GM21526 (cell line): ENCODE measurements at regions not wholly inside any gene's neighbourhood (a gene's known extent, or its start where the extent isn't known, plus 50 kb on each side); places are given as distances from the start of the nearest gene placed in this dataset.

Source experiments
- ATAC-seq: cut with Tn5 transposase; IDR thresholded peaks from one replicate; pipeline ENCODE4 v1.9.1; 2021; ENCODE audit warnings: moderate library complexity; ENCODE audit not compliant: unreplicated experiment, low FRiP score

DNA sequence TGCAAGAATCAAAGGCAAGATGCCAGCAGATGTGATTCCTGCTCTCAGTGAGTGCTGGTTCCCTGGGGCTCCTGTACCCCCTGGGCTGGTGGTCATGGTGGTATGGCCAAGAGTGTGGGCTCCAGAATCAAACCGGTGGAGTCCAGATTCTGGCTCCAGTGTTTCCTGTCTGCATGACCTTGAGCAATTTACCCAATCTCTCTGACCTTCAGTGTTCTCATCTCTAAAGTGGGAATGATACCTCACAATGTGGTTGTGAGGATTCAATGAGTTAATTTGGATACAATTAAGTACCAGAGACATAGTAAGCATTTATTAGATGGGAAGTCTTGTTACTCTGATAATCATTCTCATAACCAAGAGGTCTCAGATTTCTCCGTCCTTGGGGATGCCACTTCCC is 218.4 kb upstream of the JARID2 start:
- no peak for ATAC-seq

DNA sequence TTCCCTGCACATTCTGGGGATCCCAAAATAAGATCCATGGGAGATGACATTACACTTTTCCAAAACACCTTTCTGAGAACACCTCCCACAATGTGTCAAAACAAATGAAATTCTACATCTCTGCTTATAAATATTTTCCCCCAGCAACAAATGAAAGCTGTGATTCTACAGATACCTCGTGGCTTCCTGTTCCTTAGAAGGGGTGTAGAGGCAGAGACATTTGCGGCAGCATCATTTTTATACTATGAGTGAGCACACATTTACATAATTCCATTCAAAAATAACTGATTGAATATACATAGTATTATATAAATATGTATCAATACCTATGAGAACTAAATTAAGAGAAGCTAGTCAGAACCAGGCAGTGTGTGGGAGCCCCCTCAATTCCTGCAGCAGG is 213.9 kb upstream of the JARID2 start:
- ATAC-seq, result no peak

DNA sequence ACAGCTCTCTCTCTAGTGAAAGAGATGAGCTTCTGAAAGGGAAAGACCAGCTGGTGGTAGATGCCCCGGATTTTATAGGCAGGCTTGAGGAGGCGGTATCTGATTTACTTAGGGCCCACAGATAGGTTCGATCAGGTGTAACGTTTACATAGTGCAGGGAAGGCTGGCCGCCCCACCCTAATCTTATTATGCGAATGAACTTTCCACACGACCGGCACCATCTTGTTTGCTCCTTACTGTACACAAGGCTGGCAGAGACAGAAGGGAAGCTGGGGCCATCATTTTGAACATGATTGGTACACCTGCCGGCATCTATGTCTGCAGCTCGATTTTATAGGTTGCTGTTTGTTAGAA is 212.0 kb upstream of the JARID2 start:
- ATAC-seq, result no peak

DNA sequence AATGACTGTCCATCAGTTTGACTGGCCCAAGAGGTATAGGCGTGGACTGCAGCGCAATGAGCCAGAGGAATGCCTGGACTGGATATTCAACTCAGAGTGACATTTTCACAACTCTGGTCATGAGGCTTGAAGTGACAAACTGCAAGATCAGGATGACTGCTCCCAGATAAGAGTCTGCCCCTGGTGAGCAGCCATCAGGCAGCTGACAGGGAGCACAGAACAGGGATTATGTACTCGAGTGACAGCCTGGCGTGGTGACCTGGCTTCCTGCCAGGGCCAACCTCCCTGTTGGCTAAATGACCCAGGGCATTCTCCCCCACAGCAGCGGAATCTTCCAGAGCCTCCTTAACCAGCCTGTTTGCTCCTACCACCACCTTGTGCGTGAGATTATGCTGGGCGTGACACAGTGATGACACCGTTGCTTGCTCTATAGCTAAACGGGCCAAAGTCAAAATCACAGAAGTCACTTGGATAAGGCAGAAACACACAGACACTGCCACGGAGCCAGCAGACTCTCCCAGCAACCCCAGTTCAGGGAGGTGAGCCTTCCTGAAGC is 209.1 kb upstream of the JARID2 start:
- ATAC-seq, result no peak

DNA sequence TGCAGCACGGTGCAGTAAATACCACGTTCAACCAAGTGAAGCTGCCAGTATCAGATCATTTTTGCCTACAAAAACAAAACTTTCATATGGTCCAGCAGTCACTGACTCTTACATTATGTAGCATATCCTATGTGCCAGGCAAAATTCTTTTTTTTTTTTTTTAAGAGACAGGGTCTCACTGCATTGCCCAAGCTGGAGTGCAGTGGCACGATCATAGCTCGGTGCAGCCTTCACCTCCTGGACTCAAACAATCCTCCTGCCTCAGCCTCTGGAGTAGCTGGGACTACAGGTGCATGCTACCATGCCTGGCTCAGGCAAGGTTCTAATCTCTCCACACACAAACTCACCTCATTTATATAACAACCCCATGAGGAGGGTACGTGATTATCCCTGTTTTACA is 208.6 kb upstream of the JARID2 start:
- ATAC-seq, result no peak

DNA sequence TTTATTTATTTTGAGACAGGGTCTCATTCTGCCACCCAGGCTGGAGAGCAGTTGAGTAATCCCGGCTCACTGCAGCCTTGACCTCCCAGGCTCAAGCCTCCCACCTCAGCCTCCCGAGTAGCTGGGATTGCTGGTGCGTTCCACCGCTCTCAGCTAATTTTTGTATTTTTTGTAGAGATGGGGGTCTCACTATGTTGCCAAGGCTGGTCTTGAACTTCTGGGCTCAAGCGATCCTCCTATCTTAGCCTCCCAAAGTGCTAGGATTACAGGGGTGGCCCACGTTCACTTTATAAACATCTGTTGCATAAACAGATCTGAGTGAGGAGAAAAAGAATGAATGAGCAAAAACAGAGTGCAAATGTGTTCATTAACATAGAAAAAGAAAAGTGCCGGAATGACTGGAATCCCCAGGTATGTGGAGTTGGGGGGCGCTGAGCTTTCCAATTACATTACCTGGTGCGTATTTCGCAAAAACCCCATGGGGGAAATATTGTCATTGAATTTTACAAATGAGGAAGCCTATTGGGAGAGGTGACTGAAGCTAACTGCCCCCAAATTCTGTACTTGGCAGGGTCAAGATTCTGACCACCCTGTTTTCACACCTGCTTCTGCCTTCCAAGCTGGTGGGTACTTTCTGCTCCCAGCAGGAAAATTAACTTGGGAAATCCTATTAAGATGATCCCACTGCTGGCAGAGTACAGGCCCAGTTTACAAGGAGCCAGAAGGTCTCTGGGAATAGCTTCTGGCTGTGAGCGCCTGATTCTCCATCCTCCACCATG is 207.7 kb upstream of the JARID2 start:
- ATAC-seq, result no peak

DNA sequence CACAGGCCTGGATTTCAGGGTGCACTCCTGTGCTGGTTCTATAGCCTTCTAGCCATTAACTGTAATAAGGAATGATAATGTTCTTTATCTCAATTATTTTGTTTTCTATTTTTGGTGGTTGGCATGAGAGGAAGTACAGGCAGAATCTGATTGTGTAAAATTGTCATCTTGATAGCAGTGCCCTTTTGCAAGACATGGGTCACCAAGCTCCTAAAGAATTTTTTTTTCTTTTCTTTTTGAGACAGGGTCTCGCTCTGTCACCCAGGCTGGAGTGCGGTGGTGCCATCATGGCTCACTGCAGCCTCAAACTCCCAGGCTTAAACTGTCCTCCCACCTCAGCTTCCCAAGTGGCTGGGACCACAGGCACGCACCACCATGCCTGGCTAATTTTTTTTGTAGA is 206.7 kb upstream of the JARID2 start:
- no peak for ATAC-seq

DNA sequence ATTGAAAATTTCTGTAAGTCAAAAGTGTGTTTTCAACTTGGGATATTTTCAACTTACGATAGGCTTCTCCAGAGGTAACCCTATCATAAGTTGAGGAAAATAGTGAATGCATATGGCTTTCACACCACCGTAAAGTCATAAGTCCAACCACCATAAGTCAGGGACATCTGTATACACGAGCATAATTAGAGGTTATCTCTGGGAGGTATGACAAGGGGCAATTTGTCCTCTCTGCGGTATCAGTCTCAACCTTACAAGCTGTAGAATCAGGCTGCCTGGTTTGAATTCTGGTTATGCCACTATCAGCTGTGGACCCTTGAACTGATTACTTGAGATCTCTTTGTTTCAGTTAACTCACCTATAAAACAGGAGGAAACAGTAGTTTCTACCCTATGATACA is 202.9 kb upstream of the JARID2 start:
- no peak for ATAC-seq

DNA sequence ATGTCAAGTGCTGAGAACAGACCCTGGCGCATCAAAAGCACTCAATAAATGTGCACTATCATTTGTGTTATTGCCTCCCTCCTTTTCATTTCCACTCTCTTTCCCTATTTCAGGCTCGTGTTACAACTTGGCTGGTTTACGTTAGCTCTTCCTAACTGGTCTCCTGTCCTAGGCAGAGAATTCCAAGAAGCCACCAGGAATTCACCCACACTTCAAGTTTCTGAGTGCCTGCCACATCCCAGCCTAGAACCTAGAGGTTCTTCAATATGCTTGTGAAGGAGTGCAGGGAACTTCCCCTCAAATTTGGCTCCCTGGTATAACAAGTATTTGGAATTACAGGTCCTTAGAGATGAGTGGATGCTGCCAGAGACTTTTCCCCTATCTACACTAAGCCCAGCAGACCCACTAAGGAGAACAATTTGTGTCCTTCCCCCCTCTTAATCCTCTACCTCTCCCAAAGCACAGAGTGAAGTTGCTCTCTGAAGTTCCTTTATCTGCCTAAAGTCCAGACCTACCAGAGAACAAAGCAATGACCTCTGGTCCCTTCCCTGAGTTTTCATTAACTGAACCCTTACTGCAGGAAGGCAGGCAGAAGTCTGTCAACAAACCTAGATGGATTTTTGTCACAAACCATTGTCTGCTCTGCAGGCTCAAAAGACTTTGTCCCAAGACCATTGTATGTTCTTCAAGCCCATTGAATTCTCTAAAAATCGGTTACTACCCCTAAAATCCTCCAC is 201.6 kb upstream of the JARID2 start:
- no peak for ATAC-seq

DNA sequence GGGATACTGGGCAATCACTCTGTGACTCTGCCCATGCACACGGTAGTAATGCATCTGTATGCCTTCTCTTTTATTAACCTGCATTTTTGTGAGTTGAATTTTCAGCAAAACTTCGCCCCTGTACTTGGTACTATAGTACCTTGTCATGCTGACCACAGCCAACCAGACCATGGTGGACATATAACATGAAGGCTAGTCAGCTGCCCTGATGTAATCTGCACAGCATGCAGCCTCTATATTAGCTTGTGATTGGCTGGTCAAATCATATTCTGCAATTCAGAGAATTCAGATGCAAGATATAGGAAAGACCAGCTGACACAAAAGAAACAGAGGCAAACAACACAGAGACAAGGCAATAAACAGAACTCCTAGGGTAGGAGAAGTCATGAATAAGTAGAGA is 200.9 kb upstream of the JARID2 start:
- no peak for ATAC-seq

DNA sequence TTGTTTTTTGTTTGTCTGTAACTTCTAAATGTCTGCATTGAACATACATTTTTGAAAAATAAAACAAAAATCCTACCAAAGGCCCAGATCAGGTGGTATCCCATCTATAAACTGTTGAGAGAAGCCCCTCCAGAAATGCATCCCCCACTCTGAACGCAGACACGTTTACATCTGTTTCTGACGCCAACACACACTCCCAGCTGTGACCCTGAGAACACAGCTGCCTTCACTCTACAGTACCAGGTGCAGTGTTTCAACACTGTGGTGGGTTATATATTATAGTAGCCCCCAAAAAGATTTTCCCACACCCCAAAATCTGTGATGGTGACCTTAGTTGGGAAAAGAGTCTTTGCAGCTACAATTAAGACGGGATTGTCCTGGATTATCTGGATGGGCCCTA is 199.1 kb upstream of the JARID2 start:
- no peak for ATAC-seq

DNA sequence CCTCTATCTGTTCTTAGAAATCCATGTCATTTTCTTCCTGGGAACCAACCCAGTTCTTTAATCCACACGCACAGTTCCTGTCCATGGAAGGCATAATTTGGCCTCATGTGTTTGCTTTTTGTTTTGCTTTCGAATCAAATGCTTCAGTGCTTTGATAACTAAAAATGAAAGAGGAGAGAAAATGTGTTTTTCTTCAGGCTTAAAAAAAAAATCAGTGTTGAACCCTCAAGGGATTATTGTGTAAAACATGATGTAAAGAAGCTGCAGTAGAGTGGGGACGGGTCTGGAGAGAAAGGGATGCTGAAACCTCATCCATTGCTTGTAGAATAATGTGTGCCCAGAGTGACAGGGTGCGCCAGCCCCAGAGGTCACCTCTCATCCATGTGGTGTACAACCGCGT is 197.5 kb upstream of the JARID2 start:
- ATAC-seq, result no peak

DNA sequence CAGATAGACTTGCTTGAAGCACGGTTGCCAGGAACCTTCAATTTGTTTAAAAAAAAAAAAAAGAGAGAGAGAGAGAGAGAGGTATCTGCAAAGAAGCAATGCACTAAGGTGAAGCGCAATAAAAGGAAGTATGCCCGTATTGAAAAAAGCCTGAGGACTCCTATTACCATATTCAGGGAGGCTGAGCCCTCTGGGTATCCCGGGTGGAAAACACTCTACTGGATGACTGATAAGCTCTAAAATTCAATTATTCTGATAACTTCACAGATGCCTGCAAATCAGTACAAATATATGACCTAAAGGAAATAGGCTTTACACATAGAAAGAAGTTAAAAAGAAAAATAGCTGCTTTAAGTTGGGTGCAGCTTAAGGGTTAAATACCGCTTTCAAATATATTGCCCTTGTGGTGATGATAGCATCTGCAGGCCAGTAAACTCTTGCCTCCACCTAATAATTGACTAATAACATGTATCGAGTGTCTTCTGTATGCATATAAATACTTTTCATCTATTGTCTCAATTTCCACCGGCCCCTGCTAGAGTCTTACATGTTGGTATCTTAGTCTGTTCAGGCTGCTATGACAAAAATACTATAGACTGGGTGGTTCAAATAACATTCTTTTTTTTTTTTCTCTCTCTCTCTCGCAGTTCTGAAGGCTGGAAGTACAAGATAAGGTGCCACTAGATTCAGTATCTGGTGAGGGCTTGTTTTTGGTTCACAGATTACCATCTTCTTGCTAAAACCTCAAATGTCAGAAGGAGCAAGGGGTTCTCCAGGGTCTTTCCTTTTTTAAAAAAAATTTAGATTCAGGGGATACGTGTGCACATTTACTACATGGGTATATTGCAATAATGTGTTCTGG is 187.4 kb upstream of the JARID2 start:
- no peak for ATAC-seq

DNA sequence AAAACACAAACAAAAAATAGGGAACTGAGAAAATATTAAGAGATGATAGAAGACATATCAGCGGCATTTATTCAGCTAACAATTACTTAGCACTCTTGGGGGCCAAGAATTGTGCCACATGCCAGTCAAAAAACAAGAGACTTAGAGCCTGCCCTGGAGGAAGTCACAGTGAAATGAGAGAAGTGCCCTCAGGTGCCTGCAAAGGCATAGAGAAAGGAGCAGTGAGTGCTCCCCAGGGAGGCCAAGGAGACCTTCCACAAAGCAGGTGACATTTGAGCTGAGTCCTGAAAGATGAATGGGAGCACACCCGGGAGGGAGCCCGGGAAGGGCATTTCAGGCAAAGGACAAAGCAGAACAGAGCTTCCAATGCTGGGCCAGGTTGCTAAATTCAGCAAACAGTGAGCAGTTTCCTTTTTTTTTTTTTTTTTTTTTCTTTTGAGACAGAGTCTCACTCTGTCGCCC is 184.7 kb upstream of the JARID2 start:
- no peak for ATAC-seq

DNA sequence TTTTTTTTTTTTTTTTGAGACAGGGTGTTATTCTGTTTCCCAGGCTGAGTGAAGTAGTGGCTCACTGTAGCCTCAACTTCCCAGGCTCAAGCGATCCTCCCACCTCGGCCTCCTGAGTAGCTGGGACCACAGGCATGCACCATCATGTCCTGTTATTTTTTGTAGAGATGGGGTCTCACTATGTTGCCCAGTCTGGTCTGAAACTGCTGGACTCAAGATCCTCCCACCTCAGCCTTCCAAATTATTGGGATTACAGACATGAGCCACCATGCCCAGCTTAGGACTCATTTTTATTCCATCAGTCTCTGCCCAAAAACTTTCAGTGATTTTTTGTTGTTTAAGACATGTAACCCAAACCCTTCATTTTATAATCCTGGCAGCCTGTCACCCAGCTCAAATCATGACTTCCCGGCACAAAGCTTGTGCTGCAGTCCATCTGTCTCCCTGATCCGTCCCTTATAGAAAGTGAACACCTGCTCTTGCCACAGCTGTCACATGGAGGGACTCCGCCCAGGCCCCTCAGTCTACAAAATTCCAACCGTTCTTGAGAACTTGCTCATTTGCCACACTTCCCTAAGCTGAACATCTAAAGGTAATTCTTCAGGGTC is 183.9 kb upstream of the JARID2 start:
- ATAC-seq, result no peak

DNA sequence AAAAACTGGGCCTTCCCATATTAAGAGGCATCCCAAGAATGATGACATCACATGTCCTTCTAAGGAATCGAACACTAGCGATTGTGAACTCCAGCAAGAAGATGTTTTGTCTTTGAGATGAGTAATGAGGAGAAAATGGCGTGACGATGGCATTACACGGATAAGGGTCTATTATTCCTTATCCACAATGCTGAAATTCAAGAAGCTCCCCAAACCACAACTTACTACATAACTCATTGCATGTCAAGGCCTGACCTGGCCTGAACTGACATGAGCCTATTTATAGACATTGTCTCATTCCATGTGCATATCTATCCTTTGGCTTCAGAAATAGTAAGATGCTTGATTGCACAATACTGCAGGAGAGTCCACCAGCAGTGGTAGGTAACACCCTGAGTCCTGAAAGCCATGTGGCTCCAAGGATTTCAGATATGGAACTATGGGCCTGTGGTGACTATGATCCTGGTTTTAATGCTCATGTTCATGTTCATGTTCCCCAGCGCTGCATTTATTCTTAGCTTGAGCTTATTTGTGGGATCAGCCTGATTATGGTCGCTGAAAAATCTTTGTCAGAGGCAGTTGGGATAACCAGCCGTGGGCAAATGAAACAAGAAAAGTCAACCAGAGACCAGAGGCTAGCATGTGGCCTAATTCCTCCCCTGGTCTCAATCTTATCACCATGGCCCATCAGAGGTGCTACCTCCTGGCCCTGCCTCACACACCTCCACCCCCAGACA is 183.2 kb upstream of the JARID2 start:
- no peak for ATAC-seq

DNA sequence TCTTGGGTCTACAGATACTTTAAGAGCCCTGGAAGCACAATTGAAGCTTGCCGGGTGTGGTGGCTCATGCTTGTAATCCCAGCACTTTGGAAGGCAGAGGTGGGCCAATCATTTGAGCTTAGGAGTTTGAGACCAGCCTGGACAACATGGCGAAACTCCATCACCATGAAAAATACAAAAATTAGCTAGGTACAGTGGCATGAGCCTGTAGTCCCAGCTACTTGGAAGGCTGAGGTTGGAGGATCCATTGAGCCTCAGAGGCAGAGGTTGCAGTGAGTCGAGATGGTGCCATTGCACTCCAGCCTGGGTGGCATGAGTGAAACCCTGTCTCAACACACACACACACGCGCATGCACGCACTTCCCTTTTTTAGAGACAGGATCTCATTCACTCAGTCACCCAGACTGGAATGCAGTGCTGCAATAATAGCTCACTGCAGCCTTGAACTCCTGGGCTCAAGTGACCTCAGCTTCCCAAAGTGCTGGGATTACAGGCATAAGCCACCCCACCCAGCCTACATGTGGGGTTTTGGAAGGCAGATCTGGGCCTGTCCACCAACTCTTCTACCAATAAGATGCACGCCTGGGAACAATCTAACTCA is 182.5 kb upstream of the JARID2 start:
- no peak for ATAC-seq

DNA sequence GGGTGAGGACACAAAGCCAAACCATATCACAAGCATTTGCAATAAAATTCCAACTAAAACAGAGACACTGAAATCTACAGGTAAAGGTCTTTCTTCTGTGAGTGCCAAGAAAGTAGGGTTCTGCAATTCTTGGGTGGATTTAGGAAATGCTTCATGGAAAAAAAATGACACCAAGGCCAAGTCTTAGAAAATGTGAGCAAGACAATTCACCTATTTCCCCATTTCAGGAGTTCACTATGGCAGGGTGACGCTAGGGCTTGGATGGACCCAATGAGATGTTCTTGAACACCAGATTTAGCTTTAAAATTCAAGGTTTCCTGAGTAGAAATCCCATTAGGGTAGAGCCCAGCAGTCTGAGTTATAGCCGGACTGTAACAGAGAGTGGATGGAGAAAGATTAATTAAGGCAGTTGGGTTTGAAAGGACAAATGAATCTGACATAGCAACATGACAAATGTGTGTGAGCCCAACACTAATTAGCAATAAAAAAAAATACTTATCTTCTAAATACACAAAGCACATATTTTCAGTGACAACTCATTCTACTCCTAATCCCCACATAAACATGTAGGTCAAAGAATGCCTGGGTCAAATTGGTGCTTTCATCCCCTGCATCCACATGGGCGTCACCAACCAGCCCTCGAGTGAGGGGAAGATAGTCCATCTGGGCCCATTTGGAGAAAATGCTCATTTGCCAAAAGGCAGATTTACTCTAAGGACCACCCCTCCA is 180.4 kb upstream of the JARID2 start:
- no peak for ATAC-seq
